AG04450 (cell line): ENCODE measurements at regions not wholly inside any gene's neighbourhood (a gene's known extent, or its start where the extent isn't known, plus 50 kb on each side); places are given as distances from the start of the nearest gene placed in this dataset.

Source experiments
- CTCF ChIA-PET: fragments of 300-600, 350-600 bp; formaldehyde crosslinking; extraction: SDS; loops from one replicate; lab custom pipeline; 2022; ENCODE audit warnings: antibody characterized with exemption, inconsistent platforms; lab: Charles Lee
- POLR2A ChIA-PET: fragments of 350-600 bp; formaldehyde crosslinking; extraction: SDS; loops from one replicate; lab custom pipeline; 2021; ENCODE audit warnings: antibody characterized with exemption, inconsistent platforms; lab: Yijun Ruan, JAX
- DNase-seq: peaks from one replicate; pipeline ENCODE4 v3.0.0-alpha.2; 2011; ENCODE audit warnings: low read depth, low spot score
- H3K27ac ChIP-seq: one replicate; pipeline ENCODE4 v1.5.1; 2012; ENCODE audit warnings: low read depth, low read length, control low read depth
- H3K27me3 ChIP-seq: one replicate; pipeline ENCODE4 v1.6.0; 2012; ENCODE audit warnings: low read length; ENCODE audit not compliant: control insufficient read depth, insufficient read depth
- H3K4me3 ChIP-seq: 2 replicates; pipeline ENCODE4 v1.5.1; 2011; ENCODE audit warnings: mild to moderate bottlenecking, low read depth, low read length, control low read depth
- H3K9me3 ChIP-seq: 2 replicates; pipeline ENCODE4 v1.5.1; 2012; ENCODE audit warnings: low read length; ENCODE audit not compliant: control insufficient read depth, insufficient read depth
- CTCF ChIP-seq: IDR thresholded peaks from 2 replicates; pipeline ENCODE4 v1.5.1; 2011; ENCODE audit warnings: low read depth, low read length, control low read depth, inconsistent platforms

- H3K27ac ChIP-seq: no peak overlapping the region
- no peak for TF ChIP-seq CTCF
- H3K27me3 ChIP-seq: no peaks in the 10 kb centered on the region
- no peaks in the 10 kb centered on the region for H3K9me3 ChIP-seq
- ChIA-PET CTCF (no interaction called here), POLR2A (no interaction called here)
- DNase-seq: no peak
- no peak overlapping the region for H3K4me3 ChIP-seq
Observed at GRCh38 chr5:159782995-159783300, 133.3 kb upstream of the ADRA1B start.

- POLR2A ChIA-PET: no interaction called here
Observed at GRCh38 chr5:159783726-159784247, 132.5 kb upstream of the ADRA1B start.

GRCh38 chr5:159784993-159785392, 131.3 kb upstream of the ADRA1B start:
- no peak overlapping the region for H3K27ac ChIP-seq
- H3K27me3 ChIP-seq: no peaks in the 10 kb centered on the region
- ChIA-PET CTCF (no interaction called here), POLR2A (no interaction called here)
- no peak overlapping the region for H3K4me3 ChIP-seq
- no peak for TF ChIP-seq CTCF
- H3K9me3 ChIP-seq: no peaks in the 10 kb centered on the region
- no peak for DNase-seq

More at GRCh38 chr5:159783726-159784247, 132.5 kb upstream of the ADRA1B start:
- Histone ChIP-seq H3K27me3 (no peaks in the 10 kb centered on the region), H3K9me3 (no peaks in the 10 kb centered on the region), H3K27ac (no peak overlapping the region), H3K4me3 (no peak overlapping the region)
- DNase-seq: no peak
- TF ChIP-seq CTCF: no peak
- CTCF ChIA-PET: no interaction called here

GRCh38 chr5:159785656-159786055, 130.6 kb upstream of the ADRA1B start:
- H3K9me3 ChIP-seq: no peaks in the 10 kb centered on the region
- no peaks in the 10 kb centered on the region for H3K27me3 ChIP-seq
- no peak overlapping the region for H3K27ac ChIP-seq
- DNase-seq: no peak
- no peak overlapping the region for H3K4me3 ChIP-seq
- POLR2A ChIA-PET: no interaction called here
- CTCF ChIA-PET: no interaction called here
- no peak for TF ChIP-seq CTCF

- H3K9me3 ChIP-seq: no peaks in the 10 kb centered on the region
- ChIA-PET CTCF (no interaction called here), POLR2A (no interaction called here)
- no peaks in the 10 kb centered on the region for H3K27me3 ChIP-seq
- TF ChIP-seq CTCF: no peak
- H3K4me3 ChIP-seq: no peak overlapping the region
- DNase-seq: no peak
- no peak overlapping the region for H3K27ac ChIP-seq
Observed at GRCh38 chr5:159786201-159786600, 130.1 kb upstream of the ADRA1B start.
